ENCODE measurements at regions not wholly inside any gene's neighbourhood (a gene's known extent, or its start where the extent isn't known, plus 50 kb on each side); places are given as distances from the start of the nearest gene placed in this dataset.
"Not testable (repeated sequence)": the region's sequence is repeated elsewhere in the genome, so short reads cannot be mapped to it uniquely, and the experiment has no call there.

DNA sequence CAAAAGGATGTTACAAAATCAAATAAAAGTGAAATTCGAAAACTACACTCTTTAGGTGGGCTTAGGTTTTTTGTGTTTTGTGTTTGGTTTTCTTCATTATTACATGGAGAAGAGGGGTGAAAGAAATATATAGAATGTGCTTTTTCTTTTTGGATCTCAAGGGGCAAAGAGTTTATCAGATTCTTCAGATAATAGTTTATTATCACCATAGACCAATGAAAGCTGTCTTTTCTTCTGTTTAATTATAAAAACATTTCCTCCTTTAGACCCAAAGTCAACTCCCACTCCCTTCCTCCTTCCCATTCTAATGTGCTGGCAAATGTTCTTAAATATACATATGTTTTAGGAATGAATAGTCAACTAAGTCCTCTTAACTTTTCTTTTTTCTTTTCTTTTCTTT lies 167.6 kb downstream of the AKR1D1 start:
- Histone ChIP-seq H3K36me3 (ENCODE audit: insufficient read depth, low read length) (no peaks in the 10 kb centered on the region), H3K4me3 (no peak overlapping the region), H3K27ac (no peak overlapping the region), H3K9ac (ENCODE audit: insufficient read length) (no peak overlapping the region), H3K9me3 (ENCODE audit: low read depth, low read length) (no peaks in the 10 kb centered on the region)
- no peak for DNase-seq (ENCODE audit: low read depth, low spot score)
- TF ChIP-seq FOXP2 (optimal IDR thresholded peaks at IDR 0.05; ENCODE audit: control extremely low read depth, extremely low read length, insufficient read depth), result no peak
- no peak for TF ChIP-seq EZH2 (IDR thresholded peaks at IDR 0.05)

DNA sequence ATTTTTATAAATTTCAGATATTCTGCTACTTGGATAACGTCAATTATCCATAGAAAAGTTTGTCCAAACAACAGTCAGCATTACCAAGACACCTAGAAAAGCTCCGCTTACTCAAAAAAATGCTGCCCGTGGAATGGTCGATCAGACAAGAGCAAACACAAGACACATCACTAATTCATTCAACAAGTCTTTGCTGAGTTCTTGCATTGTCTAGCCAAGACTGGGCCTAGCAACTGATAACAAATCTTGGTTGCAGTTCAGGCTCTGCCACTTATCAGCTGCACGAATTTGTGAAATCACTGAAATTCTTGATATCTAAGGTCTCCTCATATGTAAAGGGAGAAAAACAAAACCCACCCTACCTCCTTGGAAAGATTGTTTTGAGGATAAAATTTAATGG lies 168.3 kb downstream of the AKR1D1 start:
- no peak for DNase-seq (ENCODE audit: low read depth, low spot score)
- Histone ChIP-seq H3K27ac (no peak overlapping the region), H3K9ac (ENCODE audit: insufficient read length) (no peak overlapping the region), H3K9me3 (ENCODE audit: low read depth, low read length) (no peaks in the 10 kb centered on the region), H3K36me3 (ENCODE audit: insufficient read depth, low read length) (no peaks in the 10 kb centered on the region), H3K4me3 (no peak overlapping the region)
- TF ChIP-seq POLR2AphosphoS5 (IDR thresholded peaks at IDR 0.05; ENCODE audit: borderline replicate concordance, low read depth, low read length), result no peak
- no peak for TF ChIP-seq FOXP2 (optimal IDR thresholded peaks at IDR 0.05; ENCODE audit: control extremely low read depth, extremely low read length, insufficient read depth)

DNA sequence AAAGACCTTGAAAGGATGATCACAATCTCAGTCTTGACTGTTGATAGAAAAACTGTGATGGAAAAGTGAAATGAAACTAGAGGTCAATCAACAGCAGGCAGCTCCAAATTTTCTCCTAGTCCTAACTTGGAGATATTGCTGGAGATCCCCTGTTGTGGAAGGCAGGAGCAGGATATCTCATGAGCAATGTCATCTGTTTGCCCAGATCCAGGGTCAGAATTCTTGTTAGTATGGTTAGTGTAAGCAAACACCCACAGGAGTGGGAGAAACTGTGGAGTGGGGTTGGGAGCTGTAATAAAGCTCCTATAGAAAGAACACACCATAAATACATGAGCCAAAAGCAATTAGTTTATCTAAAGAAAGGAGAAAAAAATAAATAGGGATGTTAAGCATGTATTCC lies 169.0 kb downstream of the AKR1D1 start:
- Histone ChIP-seq H3K27ac (no peak overlapping the region), H3K9ac (ENCODE audit: insufficient read length) (no peak overlapping the region), H3K36me3 (ENCODE audit: insufficient read depth, low read length) (no peaks in the 10 kb centered on the region), H3K9me3 (ENCODE audit: low read depth, low read length) (no peaks in the 10 kb centered on the region), H3K4me3 (no peak overlapping the region)
- no peak for DNase-seq (ENCODE audit: low read depth, low spot score)
- TF ChIP-seq FOXP2 (optimal IDR thresholded peaks at IDR 0.05; ENCODE audit: control extremely low read depth, extremely low read length, insufficient read depth) (no peak), POLR2AphosphoS5 (IDR thresholded peaks at IDR 0.05; ENCODE audit: borderline replicate concordance, low read depth, low read length) (no peak), EZH2 (IDR thresholded peaks at IDR 0.05) (no peak)

DNA sequence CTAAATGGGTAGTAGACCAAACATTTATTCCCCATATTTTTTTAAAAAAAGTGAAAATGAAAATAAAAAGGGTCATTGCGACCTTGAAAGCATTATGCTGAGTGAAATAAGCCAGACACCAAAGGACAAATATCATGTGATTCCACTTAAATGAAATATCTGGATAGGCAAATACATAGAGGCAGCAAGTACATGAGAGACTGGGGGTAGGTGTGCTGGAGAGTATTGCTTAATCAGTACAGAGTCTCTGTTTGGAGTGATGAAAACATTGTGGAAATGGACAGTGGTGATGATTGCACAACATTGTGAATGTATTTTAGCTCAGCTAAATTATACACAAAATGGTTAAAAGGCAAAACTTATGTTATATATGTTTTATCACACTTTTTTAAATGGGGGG lies 169.4 kb downstream of the AKR1D1 start:
- no peak overlapping the region for H3K9ac ChIP-seq (ENCODE audit: insufficient read length)

DNA sequence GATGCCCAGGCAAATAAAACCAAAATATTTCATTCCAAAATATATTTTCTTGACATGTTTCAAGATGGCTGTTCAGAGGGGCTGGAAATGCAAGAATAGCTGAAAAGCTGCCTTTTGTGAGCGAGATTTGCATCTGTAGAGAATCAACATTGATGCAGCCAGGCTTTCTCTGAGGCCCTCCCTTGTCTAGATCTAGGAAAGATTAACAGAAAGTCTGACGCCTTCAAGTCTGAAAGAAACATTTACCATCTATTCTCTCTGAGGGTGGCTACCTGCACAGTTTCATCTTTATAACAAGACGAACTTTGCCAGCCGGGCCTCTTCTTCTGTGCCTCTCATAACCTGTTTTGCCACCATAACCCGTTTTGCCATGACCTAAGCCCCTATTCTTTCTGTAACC lies 170.2 kb downstream of the AKR1D1 start:
- Histone ChIP-seq H3K27ac (no peak overlapping the region), H3K36me3 (ENCODE audit: insufficient read depth, low read length) (no peaks in the 10 kb centered on the region), H3K4me3 (no peak overlapping the region), H3K9me3 (ENCODE audit: low read depth, low read length) (no peaks in the 10 kb centered on the region), H3K9ac (ENCODE audit: insufficient read length) (no peak overlapping the region)
- TF ChIP-seq FOXP2 (optimal IDR thresholded peaks at IDR 0.05; ENCODE audit: control extremely low read depth, extremely low read length, insufficient read depth) (no peak), POLR2AphosphoS5 (IDR thresholded peaks at IDR 0.05; ENCODE audit: borderline replicate concordance, low read depth, low read length) (no peak), EZH2 (IDR thresholded peaks at IDR 0.05) (no peak)
- no peak for DNase-seq (ENCODE audit: low read depth, low spot score)

More for the DNA sequence above, 169.4 kb downstream of the AKR1D1 start:
- no peak overlapping the region for H3K4me3 ChIP-seq
- DNase-seq (ENCODE audit: low read depth, low spot score), result no peak
- TF ChIP-seq FOXP2 (optimal IDR thresholded peaks at IDR 0.05; ENCODE audit: control extremely low read depth, extremely low read length, insufficient read depth) (no peak), POLR2AphosphoS5 (IDR thresholded peaks at IDR 0.05; ENCODE audit: borderline replicate concordance, low read depth, low read length) (no peak), EZH2 (IDR thresholded peaks at IDR 0.05) (no peak)
- H3K36me3 ChIP-seq (ENCODE audit: insufficient read depth, low read length), result no peaks in the 10 kb centered on the region
- no peaks in the 10 kb centered on the region for H3K9me3 ChIP-seq (ENCODE audit: low read depth, low read length)
- no peak overlapping the region for H3K27ac ChIP-seq

DNA sequence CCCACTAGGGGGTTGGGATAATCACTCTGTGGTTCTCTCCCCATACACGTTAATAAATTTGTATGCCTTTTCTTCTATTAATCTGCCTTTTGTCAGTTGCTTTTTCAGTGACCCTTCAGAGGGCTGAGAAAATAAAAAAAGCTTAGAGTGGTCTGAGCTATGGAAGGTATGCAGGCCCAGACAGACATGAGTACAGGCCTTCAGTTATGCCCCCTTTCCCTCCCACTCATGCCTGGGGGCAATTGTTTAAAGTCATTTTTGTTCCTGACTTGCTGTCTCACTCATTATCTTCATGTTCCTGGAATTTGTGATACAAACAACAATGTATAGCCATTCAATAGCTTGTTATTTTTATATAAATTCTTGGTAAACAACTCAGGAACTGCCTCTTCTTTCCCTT lies 170.8 kb downstream of the AKR1D1 start:
- H3K36me3 ChIP-seq (ENCODE audit: insufficient read depth, low read length), result no peaks in the 10 kb centered on the region
- no peak for DNase-seq (ENCODE audit: low read depth, low spot score)

DNA sequence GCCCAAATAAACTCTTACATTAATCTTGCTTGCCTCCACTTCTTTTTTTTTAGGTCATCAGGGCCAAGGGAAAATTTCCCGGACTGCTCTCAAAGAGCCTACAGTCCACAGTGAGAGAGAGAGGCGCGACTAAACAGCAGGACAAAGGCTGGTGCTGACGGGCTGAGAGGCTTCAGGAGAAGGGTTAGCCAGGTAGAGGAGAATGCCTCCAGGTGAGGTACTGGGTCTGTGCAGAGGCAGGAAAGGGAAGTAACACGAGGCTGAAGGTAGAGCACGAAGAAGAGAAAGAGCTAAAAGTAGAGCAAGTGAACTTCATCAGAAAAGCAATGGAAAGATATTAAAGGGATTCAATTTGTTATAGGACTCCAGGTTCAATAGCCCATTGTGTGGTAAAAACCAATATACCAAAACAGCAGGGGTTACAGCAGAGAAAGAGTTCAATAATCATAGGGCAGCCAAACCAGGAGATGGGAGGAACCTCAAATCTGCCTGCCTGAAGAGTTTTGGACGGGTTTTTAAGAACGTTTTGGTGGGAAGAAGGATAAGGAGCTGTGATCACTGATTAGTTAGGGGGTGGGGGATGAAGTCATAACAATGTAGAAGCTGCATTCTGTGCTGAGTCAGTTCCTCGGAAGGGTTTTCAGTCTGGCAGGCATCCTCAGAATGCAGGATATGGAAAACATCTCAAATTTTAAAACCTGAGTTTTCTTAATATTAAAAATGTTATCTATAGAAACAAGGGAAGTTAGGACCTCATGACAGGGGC lies 171.5 kb downstream of the AKR1D1 start:
- H3K4me3 ChIP-seq, result no peak overlapping the region
- DNase-seq (ENCODE audit: low read depth, low spot score), result no peak
- H3K9me3 ChIP-seq (ENCODE audit: low read depth, low read length), result no peaks in the 10 kb centered on the region
- no peak overlapping the region for H3K9ac ChIP-seq (ENCODE audit: insufficient read length)
- no peak for TF ChIP-seq EZH2 (IDR thresholded peaks at IDR 0.05)
- no peak for TF ChIP-seq FOXP2 (optimal IDR thresholded peaks at IDR 0.05; ENCODE audit: control extremely low read depth, extremely low read length, insufficient read depth)
- TF ChIP-seq POLR2AphosphoS5 (IDR thresholded peaks at IDR 0.05; ENCODE audit: borderline replicate concordance, low read depth, low read length), result no peak
- no peaks in the 10 kb centered on the region for H3K36me3 ChIP-seq (ENCODE audit: insufficient read depth, low read length)
- no peak overlapping the region for H3K27ac ChIP-seq

More for the DNA sequence above, 170.8 kb downstream of the AKR1D1 start:
- H3K9me3 ChIP-seq (ENCODE audit: low read depth, low read length), result no peaks in the 10 kb centered on the region
- no peak overlapping the region for H3K4me3 ChIP-seq
- no peak overlapping the region for H3K9ac ChIP-seq (ENCODE audit: insufficient read length)
- TF ChIP-seq EZH2 (IDR thresholded peaks at IDR 0.05), result no peak
- no peak for TF ChIP-seq POLR2AphosphoS5 (IDR thresholded peaks at IDR 0.05; ENCODE audit: borderline replicate concordance, low read depth, low read length)
- TF ChIP-seq FOXP2 (optimal IDR thresholded peaks at IDR 0.05; ENCODE audit: control extremely low read depth, extremely low read length, insufficient read depth), result no peak
- H3K27ac ChIP-seq, result no peak overlapping the region

DNA sequence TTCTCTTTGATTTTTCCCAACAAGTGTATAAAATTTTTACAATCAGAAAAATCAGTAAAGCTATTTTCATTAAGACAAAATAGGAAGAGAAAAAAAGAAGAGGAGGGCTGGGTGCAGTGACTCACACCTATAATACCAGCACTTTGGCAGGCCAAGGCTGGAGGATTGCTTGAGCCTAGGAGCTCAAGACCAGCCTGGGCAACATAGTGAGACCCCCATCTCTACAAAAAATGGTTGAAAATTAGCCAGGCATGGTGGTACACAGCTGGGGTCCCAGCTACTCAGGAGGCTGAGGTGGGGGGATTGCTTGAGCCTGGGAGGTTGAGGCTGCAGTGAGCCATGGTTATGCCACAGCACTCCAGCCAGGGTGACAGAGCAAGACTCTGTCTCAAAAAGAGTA lies 172.3 kb downstream of the AKR1D1 start:
- Histone ChIP-seq H3K27ac (no peak overlapping the region), H3K9ac (ENCODE audit: insufficient read length) (no peak overlapping the region), H3K36me3 (ENCODE audit: insufficient read depth, low read length) (no peaks in the 10 kb centered on the region), H3K9me3 (ENCODE audit: low read depth, low read length) (no peaks in the 10 kb centered on the region), H3K4me3 (no peak overlapping the region)
- DNase-seq (ENCODE audit: low read depth, low spot score), result no peak
- TF ChIP-seq EZH2 (IDR thresholded peaks at IDR 0.05), result no peak
- TF ChIP-seq FOXP2 (optimal IDR thresholded peaks at IDR 0.05; ENCODE audit: control extremely low read depth, extremely low read length, insufficient read depth), result no peak
- TF ChIP-seq POLR2AphosphoS5 (IDR thresholded peaks at IDR 0.05; ENCODE audit: borderline replicate concordance, low read depth, low read length), result no peak

DNA sequence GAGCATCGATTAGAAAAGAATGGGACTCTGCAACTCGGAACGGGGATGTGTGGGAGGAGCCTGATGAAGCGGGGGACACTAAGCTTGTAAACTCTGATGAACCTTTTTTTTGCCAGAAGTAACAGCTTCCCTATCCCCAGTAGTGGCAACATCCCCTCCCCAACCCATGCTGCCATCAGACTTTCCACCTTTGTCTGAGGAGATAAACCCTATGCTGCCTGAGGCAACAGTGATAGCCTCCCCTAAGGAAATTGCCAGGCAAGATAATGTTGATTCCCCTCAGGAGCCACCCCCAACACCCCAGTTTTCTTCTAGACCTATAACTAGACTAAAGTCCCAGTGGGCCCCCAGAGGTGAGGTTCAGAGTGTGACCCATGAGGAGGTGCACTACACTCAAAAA lies 173.7 kb downstream of the AKR1D1 start:
- H3K9ac ChIP-seq (ENCODE audit: insufficient read length), result no peak overlapping the region
- H3K36me3 ChIP-seq (ENCODE audit: insufficient read depth, low read length), result no peaks in the 10 kb centered on the region
- H3K27ac ChIP-seq, result no peak overlapping the region
- H3K4me3 ChIP-seq, result no peak overlapping the region
- no peaks in the 10 kb centered on the region for H3K9me3 ChIP-seq (ENCODE audit: low read depth, low read length)
- TF ChIP-seq POLR2AphosphoS5 (IDR thresholded peaks at IDR 0.05; ENCODE audit: borderline replicate concordance, low read depth, low read length) (no peak), EZH2 (IDR thresholded peaks at IDR 0.05) (no peak), FOXP2 (optimal IDR thresholded peaks at IDR 0.05; ENCODE audit: control extremely low read depth, extremely low read length, insufficient read depth) (no peak)
- no peak for DNase-seq (ENCODE audit: low read depth, low spot score)

DNA sequence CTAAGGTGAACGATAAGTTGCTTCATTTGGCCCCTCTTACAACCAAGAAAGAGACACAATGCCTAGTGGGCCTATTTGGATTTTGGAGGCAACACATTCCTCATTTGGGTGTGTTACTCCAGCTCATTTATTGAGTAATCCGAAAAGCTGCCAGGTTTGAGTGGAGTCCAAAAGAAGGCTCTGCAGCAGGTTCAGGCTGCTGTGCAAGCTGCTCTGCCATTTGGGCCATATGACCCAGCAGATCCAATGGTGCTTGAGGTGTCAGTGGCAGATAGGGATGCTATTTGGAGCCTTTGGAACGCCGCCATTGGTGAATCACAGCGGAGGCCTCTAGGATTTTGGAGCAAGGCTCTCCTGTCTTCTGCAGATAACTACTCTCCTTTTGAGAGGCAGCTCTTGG lies 176.4 kb downstream of the AKR1D1 start:
- not testable (repeated sequence) for H3K9ac ChIP-seq (ENCODE audit: insufficient read length); H3K4me3 ChIP-seq; H3K36me3 ChIP-seq (ENCODE audit: insufficient read depth, low read length); H3K27ac ChIP-seq; DNase-seq (ENCODE audit: low read depth, low spot score); H3K9me3 ChIP-seq (ENCODE audit: low read depth, low read length)
